ENCODE measurements at regions not wholly inside any gene's neighbourhood (a gene's known extent, or its start where the extent isn't known, plus 50 kb on each side); places are given as distances from the start of the nearest gene placed in this dataset.

GRCh38 chr21:28754127-28754611 is 238.5 kb downstream of the LTN1 start:
- TF ChIP-seq GATA2 (IDR thresholded peaks at IDR 0.05; ENCODE audit: insufficient read depth, insufficient read length, low read depth, low read length), result no peak
- TF ChIP-seq MYC (IDR thresholded peaks at IDR 0.05; ENCODE audit: low read depth, low read length), result no peak
- TF ChIP-seq, protein P1, sequence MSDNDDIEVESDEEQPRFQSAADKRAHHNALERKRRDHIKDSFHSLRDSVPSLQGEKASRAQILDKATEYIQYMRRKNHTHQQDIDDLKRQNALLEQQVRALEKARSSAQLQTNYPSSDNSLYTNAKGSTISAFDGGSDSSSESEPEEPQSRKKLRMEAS (IDR thresholded peaks at IDR 0.05; ENCODE audit: insufficient read depth, insufficient read length), result no peak
- TF ChIP-seq CTCF (IDR thresholded peaks at IDR 0.05; ENCODE audit: extremely low read depth in 1 of 2, insufficient read depth in 1 of 2, low read depth in 1 of 2, low read length in 2 of 2), result no peak
- TF ChIP-seq FOS (IDR thresholded peaks at IDR 0.05; ENCODE audit: borderline replicate concordance, insufficient read depth, low read length), result no peak
- no peak for TF ChIP-seq EZH2 (IDR thresholded peaks at IDR 0.05; ENCODE audit: borderline replicate concordance, low read depth, low read length, severe bottlenecking)
- DNase-seq (ENCODE audit: low read depth, low spot score), result no peak
- ChIA-PET POLR2A (no interaction called here), CTCF (interaction anchor here (1.4 to 3.3 kb wide), 2 partner anchors 9 to 11 kb away, joined by 3 to 20 read pairs; no protein-coding TSS in a partner anchor)
- Histone ChIP-seq H3K4me3 (replicated peaks in 1 of 3; ENCODE audit: insufficient read depth in 1 of 3, low read depth in 1 of 3, low read length in 3 of 3) (no peak overlapping the region), H3K27me3 (ENCODE audit: control insufficient read depth in 2 of 2, insufficient read depth in 2 of 2, low read length in 2 of 2) (no peaks in the 10 kb centered on the region), H3K9ac (replicated peaks; ENCODE audit: extremely low read depth, insufficient read depth, low read length) (no peak overlapping the region), H3K4me2 (ENCODE audit: insufficient read depth, low read length) (no peak overlapping the region), H3K9me3 (replicated peaks; ENCODE audit: control insufficient read depth, insufficient read depth, low read length) (no peaks in the 10 kb centered on the region), H2AFZ (ENCODE audit: low read depth, low read length) (no peak overlapping the region), H3K27ac (ENCODE audit: insufficient read depth, low read depth, low read length) (no peak overlapping the region), H3K79me2 (ENCODE audit: control insufficient read depth, insufficient read depth, low read length) (no peaks in the 10 kb centered on the region), H3K36me3 (ENCODE audit: control insufficient read depth in 2 of 2, extremely low read depth in 1 of 2, insufficient read depth in 2 of 2, low read length in 2 of 2) (no peaks in the 10 kb centered on the region), H4K20me1 (replicated peaks; ENCODE audit: control insufficient read depth, extremely low read depth, insufficient read depth, low read length) (no peaks in the 10 kb centered on the region), H3K4me1 (ENCODE audit: control insufficient read depth, extremely low read depth, insufficient read depth, low read length) (no peaks in the 10 kb centered on the region), H3K9me1 (replicated peaks; ENCODE audit: control insufficient read depth, extremely low read depth, insufficient read depth, low read length) (no peaks in the 10 kb centered on the region)
- FAIRE-seq, result no peak
- no TSS peak for BruUV-seq (replicated peaks)
- intact Hi-C loops (cut with micrococcal nuclease) (no loop called here), dilution Hi-C loops (cut with MboI; ENCODE audit: extremely low pct_ligation_motif_present, low sequenced_read_pairs) (no loop called here)
